ENCODE measurements at regions not wholly inside any gene's neighbourhood (a gene's known extent, or its start where the extent isn't known, plus 50 kb on each side); places are given as distances from the start of the nearest gene placed in this dataset.

GRCh38 chr3:73924048-73924447, 299.3 kb upstream of the PDZRN3 start:
- Histone ChIP-seq H3K4me3 (ENCODE audit: insufficient read depth, low read length) (no peak overlapping the region), H3K36me3 (ENCODE audit: insufficient read depth, low read length) (no peaks in the 10 kb centered on the region), H4K20me1 (ENCODE audit: insufficient read depth, low read length) (no peaks in the 10 kb centered on the region), H3K4me1 (ENCODE audit: insufficient read depth, low read length) (no peaks in the 10 kb centered on the region), H2AFZ (ENCODE audit: low read length) (no peak overlapping the region), H3K4me2 (ENCODE audit: insufficient read depth, low read length) (no peak overlapping the region), H3K27ac (ENCODE audit: low read depth, low read length) (no peak overlapping the region), H3K9me3 (ENCODE audit: low read depth, low read length) (no peaks in the 10 kb centered on the region), H3K27me3 (ENCODE audit: insufficient read depth, low read length) (no peaks in the 10 kb centered on the region), H3K79me2 (ENCODE audit: insufficient read depth, low read length) (no peaks in the 10 kb centered on the region)
- no peak for DNase-seq (ENCODE audit: insufficient read length, low spot score, missing footprints)
- no peak for TF ChIP-seq CTCF (IDR thresholded peaks at IDR 0.05; ENCODE audit: extremely low read depth, low read depth, low read length)

GRCh38 chr3:73917643-73918042, 292.9 kb upstream of the PDZRN3 start:
- H3K27ac ChIP-seq (ENCODE audit: low read depth, low read length): no peak overlapping the region
- no peaks in the 10 kb centered on the region for H3K27me3 ChIP-seq (ENCODE audit: insufficient read depth, low read length)
- H3K79me2 ChIP-seq (ENCODE audit: insufficient read depth, low read length): no peaks in the 10 kb centered on the region
- H3K4me2 ChIP-seq (ENCODE audit: insufficient read depth, low read length): no peak overlapping the region
- H3K9me3 ChIP-seq (ENCODE audit: low read depth, low read length): no peaks in the 10 kb centered on the region
- no peak overlapping the region for H2AFZ ChIP-seq (ENCODE audit: low read length)
- no peak overlapping the region for H3K4me3 ChIP-seq (ENCODE audit: insufficient read depth, low read length)
- DNase-seq (ENCODE audit: insufficient read length, low spot score, missing footprints): no peak
- no peaks in the 10 kb centered on the region for H3K36me3 ChIP-seq (ENCODE audit: insufficient read depth, low read length)
- TF ChIP-seq CTCF (IDR thresholded peaks at IDR 0.05; ENCODE audit: extremely low read depth, low read depth, low read length): no peak
- H3K4me1 ChIP-seq (ENCODE audit: insufficient read depth, low read length): no peaks in the 10 kb centered on the region
- H4K20me1 ChIP-seq (ENCODE audit: insufficient read depth, low read length): no peaks in the 10 kb centered on the region

- Histone ChIP-seq H3K4me3 (ENCODE audit: insufficient read depth, low read length) (no peak overlapping the region), H3K4me1 (ENCODE audit: insufficient read depth, low read length) (no peaks in the 10 kb centered on the region), H3K36me3 (ENCODE audit: insufficient read depth, low read length) (no peaks in the 10 kb centered on the region), H3K27me3 (ENCODE audit: insufficient read depth, low read length) (no peaks in the 10 kb centered on the region), H3K4me2 (ENCODE audit: insufficient read depth, low read length) (no peak overlapping the region), H3K79me2 (ENCODE audit: insufficient read depth, low read length) (no peaks in the 10 kb centered on the region), H4K20me1 (ENCODE audit: insufficient read depth, low read length) (no peaks in the 10 kb centered on the region), H3K9me3 (ENCODE audit: low read depth, low read length) (no peaks in the 10 kb centered on the region), H2AFZ (ENCODE audit: low read length) (no peak overlapping the region), H3K27ac (ENCODE audit: low read depth, low read length) (no peak overlapping the region)
- no peak for DNase-seq (ENCODE audit: insufficient read length, low spot score, missing footprints)
- no peak for TF ChIP-seq CTCF (IDR thresholded peaks at IDR 0.05; ENCODE audit: extremely low read depth, low read depth, low read length)
Observed at GRCh38 chr3:73915886-73916285, 291.1 kb upstream of the PDZRN3 start.

- Histone ChIP-seq H3K36me3 (ENCODE audit: insufficient read depth, low read length) (no peaks in the 10 kb centered on the region), H3K27me3 (ENCODE audit: insufficient read depth, low read length) (no peaks in the 10 kb centered on the region), H3K4me3 (ENCODE audit: insufficient read depth, low read length) (no peak overlapping the region), H3K27ac (ENCODE audit: low read depth, low read length) (no peak overlapping the region), H2AFZ (ENCODE audit: low read length) (no peak overlapping the region), H3K4me1 (ENCODE audit: insufficient read depth, low read length) (no peaks in the 10 kb centered on the region), H3K4me2 (ENCODE audit: insufficient read depth, low read length) (no peak overlapping the region), H3K79me2 (ENCODE audit: insufficient read depth, low read length) (no peaks in the 10 kb centered on the region), H4K20me1 (ENCODE audit: insufficient read depth, low read length) (no peaks in the 10 kb centered on the region), H3K9me3 (ENCODE audit: low read depth, low read length) (no peaks in the 10 kb centered on the region)
- no peak for DNase-seq (ENCODE audit: insufficient read length, low spot score, missing footprints)
- TF ChIP-seq CTCF (IDR thresholded peaks at IDR 0.05; ENCODE audit: extremely low read depth, low read depth, low read length): no peak
Observed at GRCh38 chr3:73908218-73908617, 283.5 kb upstream of the PDZRN3 start.

All from osteoblast (primary cell).